Left ventricle myocardium inferior (tissue), 1 donor: ENCODE measurements at regions not wholly inside any gene's neighbourhood (a gene's known extent, or its start where the extent isn't known, plus 50 kb on each side); places are given as distances from the start of the nearest gene placed in this dataset.

Source experiments
- DNase-seq: peaks from one replicate; pipeline ENCODE4 v3.0.0-alpha.2; 2020
- H3K27ac ChIP-seq: fragments of 200-600 bp; replicated peaks from 2 replicates; pipeline ENCODE4 v1.8.0; 2021
- H3K27me3 ChIP-seq: fragments of 200-600 bp; 2 replicates; pipeline ENCODE4 v1.8.0; 2021; ENCODE audit warnings: low read depth
- H3K36me3 ChIP-seq: fragments of 200-600 bp; 2 replicates; pipeline ENCODE4 v1.8.0; 2021
- H3K4me1 ChIP-seq: fragments of 200-600 bp; 2 replicates; pipeline ENCODE4 v1.8.0; 2021
- H3K4me3 ChIP-seq: fragments of 200-600 bp; 2 replicates; pipeline ENCODE4 v1.8.0; 2021; ENCODE audit warnings: mild to moderate bottlenecking, moderate library complexity
- H3K9me3 ChIP-seq: fragments of 200-600 bp; replicated peaks from 2 replicates; pipeline ENCODE4 v1.8.0; 2021
- CTCF ChIP-seq: fragments of 200-600 bp; IDR thresholded peaks from 2 replicates; pipeline ENCODE4 v1.8.0; 2021; ENCODE audit warnings: antibody characterized with exemption, mild to moderate bottlenecking, borderline replicate concordance
- intact Hi-C: fragments of 100-400 bp; cut with micrococcal nuclease; formaldehyde crosslinking; loops from one replicate; pipeline ENCODE4 v1.11.0; 2022
- donor health status: DM: no; HTN: yes; CAD: no; lungs with severe emphysema.

- DNase-seq, result no peak
- no peaks in the 10 kb centered on the region for H3K36me3 ChIP-seq
- H3K9me3 ChIP-seq, result no peaks in the 10 kb centered on the region
- intact Hi-C loops, result no loop called here
- no peak overlapping the region for H3K27ac ChIP-seq
- H3K27me3 ChIP-seq, result no peaks in the 10 kb centered on the region
- H3K4me3 ChIP-seq, result no peak overlapping the region
- H3K4me1 ChIP-seq, result no peaks in the 10 kb centered on the region
- TF ChIP-seq CTCF, result no peak
These were observed 392.5 kb upstream of the DACH1 start for GRCh38 chr13:72259528-72259927.

GRCh38 chr13:72258340-72258981 is 391.5 kb upstream of the DACH1 start:
- H3K27me3 ChIP-seq, result no peaks in the 10 kb centered on the region
- H3K4me3 ChIP-seq, result no peak overlapping the region
- TF ChIP-seq CTCF, result no peak
- no peaks in the 10 kb centered on the region for H3K9me3 ChIP-seq
- no peak for DNase-seq
- intact Hi-C loops, result no loop called here
- no peaks in the 10 kb centered on the region for H3K36me3 ChIP-seq
- H3K4me1 ChIP-seq, result no peaks in the 10 kb centered on the region
- no peak overlapping the region for H3K27ac ChIP-seq

- Histone ChIP-seq H3K4me3 (no peak overlapping the region), H3K27ac (no peak overlapping the region), H3K4me1 (no peaks in the 10 kb centered on the region), H3K36me3 (no peaks in the 10 kb centered on the region), H3K27me3 (no peaks in the 10 kb centered on the region), H3K9me3 (no peaks in the 10 kb centered on the region)
- TF ChIP-seq CTCF, result peak; percentile 28
- intact Hi-C loops, result no loop called here
- DNase-seq, result no peak
These were observed 388.9 kb upstream of the DACH1 start for GRCh38 chr13:72255908-72256307.

DNA sequence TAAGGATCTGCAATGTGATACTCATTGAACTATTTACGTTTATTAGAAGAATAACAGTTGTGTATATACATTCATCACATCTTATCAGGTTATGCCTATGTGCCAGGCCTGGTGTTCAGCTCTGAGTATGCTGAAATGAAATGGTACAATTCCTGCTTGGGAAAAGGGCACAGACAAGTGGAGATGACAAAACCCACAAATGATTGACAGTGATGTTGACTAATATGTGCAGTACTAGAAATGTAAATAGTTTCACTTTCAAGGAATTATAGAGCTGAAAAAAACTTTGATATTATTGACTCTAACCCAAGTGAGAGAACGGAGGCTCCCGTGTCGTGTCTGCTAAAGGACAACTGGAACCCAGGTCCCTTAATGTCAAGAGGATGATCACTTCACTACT is 386.8 kb upstream of the DACH1 start:
- no peak for DNase-seq
- no peaks in the 10 kb centered on the region for H3K9me3 ChIP-seq
- no peaks in the 10 kb centered on the region for H3K27me3 ChIP-seq
- no peak overlapping the region for H3K27ac ChIP-seq
- TF ChIP-seq CTCF, result no peak
- H3K4me3 ChIP-seq, result no peak overlapping the region
- intact Hi-C loops, result no loop called here
- H3K4me1 ChIP-seq, result no peaks in the 10 kb centered on the region
- no peaks in the 10 kb centered on the region for H3K36me3 ChIP-seq

DNA sequence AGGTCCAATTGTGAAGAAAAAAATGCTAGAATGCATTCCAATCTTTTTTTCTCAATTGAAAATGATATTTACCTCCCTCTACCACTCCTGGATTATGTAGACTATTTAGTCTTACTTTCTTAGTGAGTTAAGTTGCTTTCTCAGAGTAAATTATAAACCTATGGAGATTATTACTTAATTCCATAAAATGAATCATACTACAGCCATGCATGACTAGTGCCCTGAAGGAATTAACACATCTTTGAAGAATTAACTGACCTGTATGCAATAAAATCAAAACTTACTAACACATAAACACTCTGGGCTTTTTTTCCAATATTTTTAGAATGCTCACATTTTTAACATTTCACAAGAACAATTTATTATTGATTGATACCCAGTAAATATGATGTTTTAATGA is 379.4 kb upstream of the DACH1 start:
- Histone ChIP-seq H3K36me3 (no peaks in the 10 kb centered on the region), H3K4me3 (no peak overlapping the region), H3K27ac (no peak overlapping the region), H3K27me3 (no peaks in the 10 kb centered on the region), H3K4me1 (no peaks in the 10 kb centered on the region), H3K9me3 (no peaks in the 10 kb centered on the region)
- no peak for TF ChIP-seq CTCF
- no peak for DNase-seq
- intact Hi-C loops, result no loop called here
